Body of pancreas (tissue), 4 donors: ENCODE measurements at regions not wholly inside any gene's neighbourhood (a gene's known extent, or its start where the extent isn't known, plus 50 kb on each side); places are given as distances from the start of the nearest gene placed in this dataset.

Experiments used
- ATAC-seq: fragments of 150-250 bp; one replicate; pipeline ENCODE4 v1.9.1; 2016
- DNase-seq, 4 donors: peaks; one replicate each; pipeline ENCODE4 v3.0.0-alpha.2; 2019
- H3K27ac ChIP-seq, 4 donors: fragments of 200-600 bp; sonication (generic); 1 replicate in 3 of 4; 2 replicates in 1 of 4; pipeline versions ENCODE4 v1.5.1 to v1.6.1; 2016 to 2019; ENCODE audit warnings: mild to moderate bottlenecking in 1 of 4, mixed read lengths in 1 of 4, moderate library complexity in 1 of 4
- H3K27me3 ChIP-seq, 2 donors: fragments of 200-600 bp; sonication (generic); one replicate each; pipeline ENCODE4 v1.6.0; 2016; ENCODE audit warnings: mild to moderate bottlenecking in 1 of 2
- H3K36me3 ChIP-seq, 2 donors: fragments of 200-600 bp; sonication (generic); replicated peaks in 1 of 2; 2 replicates each; pipeline ENCODE4 v1.5.1; 2016; ENCODE audit warnings: low read depth in 2 of 2; ENCODE audit not compliant: insufficient read depth in 1 of 2
- H3K4me1 ChIP-seq: fragments of 200-600 bp; sonication (generic); one replicate; pipeline ENCODE4 v1.6.0; 2016
- H3K4me3 ChIP-seq, 2 donors: fragments of 200-600 bp; sonication (generic); 1 replicate in 1 of 2; 2 replicates in 1 of 2; pipeline ENCODE4 v1.5.1; 2016 to 2019
- H3K9me3 ChIP-seq, 3 donors: fragments of 200-600 bp; sonication (generic); 1 replicate in 2 of 3; 2 replicates in 1 of 3; pipeline ENCODE4 v1.5.1; 2016
- CTCF ChIP-seq, 7 experiments: fragments of 450-650 bp in 4 of 7; fragments of 200-600 bp in 3 of 7; sonication (generic) in 3 of 7; IDR thresholded peaks; one replicate each; pipeline ENCODE4 v1.5.1; 2016 to 2019; ENCODE audit warnings: antibody characterized with exemption in 7 of 7
- POLR2A ChIP-seq, 3 donors: fragments of 450-650 bp; IDR thresholded peaks; one replicate each; pipeline ENCODE4 v1.6.1; 2016; ENCODE audit warnings: antibody characterized with exemption in 3 of 3, mild to moderate bottlenecking in 2 of 3
- WGBS, 2 donors: methylation state at CpG; one replicate each; pipeline ENCODE4 v1.1.5; 2017; 5-methylcytosine and 5-hydroxymethylcytosine counted together
- intact Hi-C: fragments of 100-400 bp; cut with DNase I; formaldehyde crosslinking; loops from one replicate; pipeline ENCODE4 v1.15.1; 2023

GRCh38 chr20:10935658-10936402 is 262.0 kb upstream of the JAG1 start:
- no peak for DNase-seq
- intact Hi-C loops, result no loop called here
- Histone ChIP-seq H3K27ac (no peak overlapping the region), H3K9me3 (no peaks in the 10 kb centered on the region), H3K4me3 (no peak overlapping the region), H3K4me1 (peaks cover 6% of the 10 kb centered on the region), H3K27me3 (no peaks in the 10 kb centered on the region), H3K36me3 (no peaks in the 10 kb centered on the region)
- TF ChIP-seq POLR2A (IDR thresholded peaks at IDR 0.05) (no peak), CTCF (IDR thresholded peaks at IDR 0.05) (no peak)
- 84 to 87% methylated on average over 5 of the region's 5 CpGs for WGBS, 2 donors
- no peak for ATAC-seq

DNA sequence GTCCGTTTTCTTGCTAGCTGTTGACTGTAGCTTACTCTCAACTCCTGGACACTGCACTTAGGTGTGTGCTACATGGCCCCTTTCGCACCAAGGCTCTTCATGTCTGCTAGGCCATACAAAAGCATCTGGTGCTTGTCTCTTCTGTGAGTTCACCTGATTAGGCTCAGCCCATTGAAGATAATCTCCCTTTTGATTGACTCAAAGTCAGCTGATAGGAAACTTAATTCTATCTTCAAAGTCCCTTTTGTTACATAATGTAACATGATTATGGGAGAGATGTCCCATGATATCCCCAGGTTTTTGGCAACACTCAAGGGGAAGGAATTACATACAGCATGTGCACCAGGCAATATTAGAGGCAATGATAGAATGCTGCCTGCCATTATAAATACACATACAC is 263.0 kb upstream of the JAG1 start:
- WGBS, 2 donors, result 92 to 95% methylated on average over 2 of the region's 2 CpGs
- Histone ChIP-seq H3K9me3 (no peaks in the 10 kb centered on the region), H3K27ac (no peak overlapping the region), H3K4me3 (no peak overlapping the region), H3K27me3 (no peaks in the 10 kb centered on the region), H3K4me1 (peaks cover 6% of the 10 kb centered on the region), H3K36me3 (no peaks in the 10 kb centered on the region)
- DNase-seq, result no peak
- TF ChIP-seq POLR2A (IDR thresholded peaks at IDR 0.05), result no peak
- no peak for TF ChIP-seq CTCF (IDR thresholded peaks at IDR 0.05)
- no peak for ATAC-seq
- intact Hi-C loops, result no loop called here

DNA sequence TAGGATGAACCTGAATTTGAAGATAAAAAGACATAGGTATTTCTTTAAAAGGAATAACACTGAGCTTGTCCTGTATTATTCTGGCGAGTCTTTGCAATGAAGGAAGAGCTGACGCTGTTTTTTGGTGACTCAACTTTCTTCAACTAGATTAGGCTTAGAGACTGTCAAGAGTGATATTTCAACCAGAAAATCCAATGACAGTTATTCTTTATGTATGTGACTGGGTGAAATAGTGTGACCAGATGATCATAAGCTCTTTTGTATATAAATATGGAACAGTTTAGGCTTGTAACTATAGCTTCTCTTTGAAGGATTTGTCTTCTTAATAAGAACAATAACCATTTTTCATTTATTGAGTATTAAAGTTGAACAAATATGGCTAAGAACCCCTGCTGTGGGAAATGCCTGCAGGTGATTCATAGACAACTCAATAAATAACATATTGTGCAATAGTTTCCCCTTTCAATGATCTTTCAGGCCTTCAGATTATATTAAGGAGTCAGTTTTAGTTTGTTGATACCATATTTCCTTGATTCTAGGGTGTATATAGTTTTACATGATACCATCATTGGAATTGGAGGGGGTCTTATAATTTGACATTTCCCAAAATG is 265.6 kb upstream of the JAG1 start:
- H3K27ac ChIP-seq, result peak overlapping the region in 1 of 4 donors; percentile 30
- peaks cover 6% of the 10 kb centered on the region for H3K4me1 ChIP-seq
- ATAC-seq (no peak), DNase-seq (no peak)
- H3K9me3 ChIP-seq, result no peaks in the 10 kb centered on the region
- intact Hi-C loops, result no loop called here
- no peak overlapping the region for H3K4me3 ChIP-seq
- no peak for TF ChIP-seq CTCF (IDR thresholded peaks at IDR 0.05)
- no peak for TF ChIP-seq POLR2A (IDR thresholded peaks at IDR 0.05)
- 86 to 95% methylated on average over 2 of the region's 2 CpGs for WGBS, 2 donors
- no peaks in the 10 kb centered on the region for H3K36me3 ChIP-seq
- H3K27me3 ChIP-seq, result no peaks in the 10 kb centered on the region

DNA sequence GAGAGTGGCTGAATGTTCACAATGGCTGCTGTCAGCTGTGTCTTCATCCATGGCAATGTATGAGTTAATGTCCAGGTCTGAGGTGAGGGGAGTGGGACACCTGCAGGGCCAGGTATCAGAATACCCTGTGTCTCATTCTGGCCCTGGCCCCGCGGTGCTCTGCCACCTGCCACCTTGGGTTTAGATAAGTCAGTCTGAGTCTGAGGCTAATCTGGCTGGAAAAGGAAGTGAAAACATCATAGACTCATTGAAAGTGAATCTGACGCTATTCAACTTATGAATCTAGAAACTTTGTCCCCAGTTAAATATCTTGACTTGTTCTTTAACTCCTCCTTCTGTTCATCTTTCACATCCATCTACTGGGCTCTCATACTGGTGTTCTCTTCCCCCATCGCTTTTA is 267.1 kb upstream of the JAG1 start:
- no peak overlapping the region for H3K4me3 ChIP-seq
- ATAC-seq (no peak), DNase-seq (no peak)
- intact Hi-C loops, result no loop called here
- H3K9me3 ChIP-seq, result no peaks in the 10 kb centered on the region
- peaks cover 6% of the 10 kb centered on the region for H3K4me1 ChIP-seq
- WGBS, 2 donors, result 39 to 56% methylated on average over 4 of the region's 4 CpGs
- H3K27me3 ChIP-seq, result no peaks in the 10 kb centered on the region
- no peaks in the 10 kb centered on the region for H3K36me3 ChIP-seq
- TF ChIP-seq POLR2A (IDR thresholded peaks at IDR 0.05) (no peak), CTCF (IDR thresholded peaks at IDR 0.05) (no peak)
- H3K27ac ChIP-seq, result no peak overlapping the region
